ENCODE measurements at regions not wholly inside any gene's neighbourhood (a gene's known extent, or its start where the extent isn't known, plus 50 kb on each side); places are given as distances from the start of the nearest gene placed in this dataset.
A peak's percentile ranks its signal among the peaks of the same experiment; 100 is the strongest.

- Histone ChIP-seq H3K36me3 (no peaks in the 10 kb centered on the region), H3K4me1 (no peaks in the 10 kb centered on the region)
Measured at GRCh38 chr9:86828631-86829030, 118.7 kb downstream of the GAS1 start.

DNA sequence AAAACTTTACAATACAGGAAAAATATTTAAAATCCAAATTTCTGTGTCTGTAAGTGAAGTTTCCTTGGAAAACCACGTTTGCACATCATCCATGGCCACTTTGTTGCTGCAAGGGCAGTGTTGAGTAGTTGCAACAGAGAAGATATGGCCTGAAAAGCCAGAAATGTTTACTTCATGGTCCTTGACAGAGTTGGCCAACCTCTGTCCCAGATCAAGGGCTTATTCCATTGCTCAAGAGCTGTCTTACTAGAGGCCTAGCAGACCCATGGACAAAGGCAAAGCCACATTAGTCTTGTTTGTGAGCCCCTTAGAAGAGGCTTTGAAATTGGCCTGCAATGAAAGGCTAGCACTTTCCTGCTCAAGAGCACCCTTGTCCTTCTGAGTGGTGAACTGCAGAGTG, 119.4 kb downstream of the GAS1 start:
- Histone ChIP-seq H3K4me1 (no peaks in the 10 kb centered on the region), H3K4me3 (no peak overlapping the region), H3K9me3 (peaks cover 0 to 7% (median 0%) of the 10 kb centered on the region in 11 donors), H3K27me3 (no peaks in the 10 kb centered on the region), H3K27ac (no peak overlapping the region), H3K36me3 (no peaks in the 10 kb centered on the region)
- TF ChIP-seq, protein P1, sequence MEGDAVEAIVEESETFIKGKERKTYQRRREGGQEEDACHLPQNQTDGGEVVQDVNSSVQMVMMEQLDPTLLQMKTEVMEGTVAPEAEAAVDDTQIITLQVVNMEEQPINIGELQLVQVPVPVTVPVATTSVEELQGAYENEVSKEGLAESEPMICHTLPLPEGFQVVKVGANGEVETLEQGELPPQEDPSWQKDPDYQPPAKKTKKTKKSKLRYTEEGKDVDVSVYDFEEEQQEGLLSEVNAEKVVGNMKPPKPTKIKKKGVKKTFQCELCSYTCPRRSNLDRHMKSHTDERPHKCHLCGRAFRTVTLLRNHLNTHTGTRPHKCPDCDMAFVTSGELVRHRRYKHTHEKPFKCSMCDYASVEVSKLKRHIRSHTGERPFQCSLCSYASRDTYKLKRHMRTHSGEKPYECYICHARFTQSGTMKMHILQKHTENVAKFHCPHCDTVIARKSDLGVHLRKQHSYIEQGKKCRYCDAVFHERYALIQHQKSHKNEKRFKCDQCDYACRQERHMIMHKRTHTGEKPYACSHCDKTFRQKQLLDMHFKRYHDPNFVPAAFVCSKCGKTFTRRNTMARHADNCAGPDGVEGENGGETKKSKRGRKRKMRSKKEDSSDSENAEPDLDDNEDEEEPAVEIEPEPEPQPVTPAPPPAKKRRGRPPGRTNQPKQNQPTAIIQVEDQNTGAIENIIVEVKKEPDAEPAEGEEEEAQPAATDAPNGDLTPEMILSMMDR (IDR thresholded peaks at IDR 0.05), result no peak
- 53 to 75% methylated on average over 1 of the region's 1 CpG for WGBS, 2 donors
- ATAC-seq (peak in 1 of 8 donors; percentile 35), DNase-seq (no peak)
- intact Hi-C loops (cut with DNase I), result no loop called here

More at GRCh38 chr9:86828631-86829030, 118.7 kb downstream of the GAS1 start:
- DNase-seq (no peak), ATAC-seq (no peak)
- Histone ChIP-seq H3K27ac (no peak overlapping the region), H3K4me3 (no peak overlapping the region), H3K27me3 (no peaks in the 10 kb centered on the region), H3K9me3 (peaks cover 0 to 5% (median 0%) of the 10 kb centered on the region in 11 donors)
- WGBS, 2 donors, result 87 to 90% methylated on average over 4 of the region's 4 CpGs
- intact Hi-C loops (cut with DNase I), result no loop called here
- TF ChIP-seq, protein P1 (IDR thresholded peaks at IDR 0.05), result no peak

GRCh38 chr9:86825299-86825698, 122.0 kb downstream of the GAS1 start:
- H3K27me3 ChIP-seq, result peaks cover 0 to 6% (median 0%) of the 10 kb centered on the region in 7 donors
- no peaks in the 10 kb centered on the region for H3K4me1 ChIP-seq
- WGBS, 2 donors, result 89 to 90% methylated on average over 2 of the region's 2 CpGs
- H3K27ac ChIP-seq, result no peak overlapping the region
- no peak overlapping the region for H3K4me3 ChIP-seq
- peaks cover 0 to 9% (median 0%) of the 10 kb centered on the region in 11 donors for H3K9me3 ChIP-seq
- intact Hi-C loops (cut with DNase I), result no loop called here
- DNase-seq (no peak), ATAC-seq (no peak)
- TF ChIP-seq, protein P1 (IDR thresholded peaks at IDR 0.05), result no peak
- no peaks in the 10 kb centered on the region for H3K36me3 ChIP-seq

GRCh38 chr9:86822006-86822801, 125.1 kb downstream of the GAS1 start:
- H3K36me3 ChIP-seq, result no peaks in the 10 kb centered on the region
- WGBS, 2 donors, result 39 to 43% methylated on average over 6 of the region's 6 CpGs
- DNase-seq, result no peak
- ATAC-seq, result peak in 2 of 8 donors; percentile 42 to 46
- peaks cover 0 to 21% (median 5%) of the 10 kb centered on the region in 11 donors for H3K9me3 ChIP-seq
- H3K4me1 ChIP-seq, result no peaks in the 10 kb centered on the region
- H3K4me3 ChIP-seq, result no peak overlapping the region
- TF ChIP-seq, protein P1 (IDR thresholded peaks at IDR 0.05), result no peak
- intact Hi-C loops (cut with DNase I), result no loop called here
- peaks cover 0 to 6% (median 0%) of the 10 kb centered on the region in 7 donors for H3K27me3 ChIP-seq
- H3K27ac ChIP-seq, result no peak overlapping the region

Data from heart right ventricle (tissue), 16 donors.